Hematopoietic multipotent progenitor cell treated with erythropoietin and hydrocortisone succinate and interleukin-3 and kit ligand, for 4 days (in vitro differentiated cells): ENCODE measurements at regions not wholly inside any gene's neighbourhood (a gene's known extent, or its start where the extent isn't known, plus 50 kb on each side); places are given as distances from the start of the nearest gene placed in this dataset.
"Not testable (repeated sequence)": the region's sequence is repeated elsewhere in the genome, so short reads cannot be mapped to it uniquely, and the experiment has no call there.

Source experiments
- DNase-seq: peaks from one replicate; pipeline ENCODE4 v3.0.0-alpha.2; 2015

DNA sequence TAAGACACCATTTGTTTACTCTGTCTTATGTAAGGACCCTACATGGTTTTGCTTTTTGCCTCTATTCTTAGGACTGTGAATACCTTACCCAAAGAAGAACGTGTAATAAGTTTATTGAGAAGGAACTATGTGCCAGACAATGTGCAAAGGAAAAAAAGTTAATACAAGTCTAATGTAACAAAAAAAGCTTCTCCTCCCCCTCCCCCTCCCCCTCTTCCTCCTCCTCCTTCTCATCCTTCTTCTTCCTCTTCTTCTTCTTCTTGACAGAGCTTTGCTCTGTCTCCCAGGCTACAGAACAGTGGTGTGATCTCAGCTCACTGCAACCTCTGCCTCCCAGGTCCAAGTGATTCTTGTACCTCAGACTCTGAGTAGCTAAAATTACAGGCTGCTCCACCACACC is 50.9 kb upstream of the MITF start:
- DNase-seq = no peak

DNA sequence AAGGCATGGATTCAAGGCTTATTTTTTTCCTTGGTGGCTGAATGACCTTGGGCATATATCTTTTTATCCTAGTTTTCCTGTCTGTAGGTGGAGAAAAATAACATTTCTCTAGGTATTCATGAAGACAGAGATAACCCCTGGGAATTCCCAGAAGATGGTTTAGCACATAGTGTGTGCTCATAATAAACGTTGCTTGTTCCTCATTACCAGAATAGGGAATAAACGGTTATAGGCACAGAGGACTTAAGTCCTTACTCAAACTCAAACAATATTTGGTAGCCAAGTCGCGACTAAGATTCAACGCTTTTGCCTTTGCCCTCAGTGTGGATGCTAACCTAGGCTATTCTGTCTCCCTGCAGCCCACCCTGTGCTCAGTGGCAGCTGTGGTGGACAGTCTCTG is 51.6 kb upstream of the MITF start:
- no peak for DNase-seq

DNA sequence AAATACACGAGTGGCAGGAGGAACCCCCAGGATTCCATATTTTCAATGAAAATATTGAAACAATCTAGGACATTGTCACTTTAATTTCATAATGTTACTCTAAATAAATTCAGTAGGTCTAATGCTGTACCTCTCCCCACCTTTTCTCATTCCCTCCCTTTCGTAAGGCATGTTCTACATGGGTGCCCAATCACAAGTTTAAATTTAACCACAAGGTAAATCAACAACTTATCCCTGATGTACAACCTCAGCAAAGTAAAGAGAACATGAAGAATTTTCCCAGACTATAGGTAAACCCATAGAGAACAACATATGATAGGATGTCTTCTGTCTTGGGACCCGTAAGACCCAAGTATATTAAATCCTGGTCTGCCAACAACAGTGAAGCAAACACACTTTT is 53.2 kb upstream of the MITF start:
- DNase-seq = no peak

DNA sequence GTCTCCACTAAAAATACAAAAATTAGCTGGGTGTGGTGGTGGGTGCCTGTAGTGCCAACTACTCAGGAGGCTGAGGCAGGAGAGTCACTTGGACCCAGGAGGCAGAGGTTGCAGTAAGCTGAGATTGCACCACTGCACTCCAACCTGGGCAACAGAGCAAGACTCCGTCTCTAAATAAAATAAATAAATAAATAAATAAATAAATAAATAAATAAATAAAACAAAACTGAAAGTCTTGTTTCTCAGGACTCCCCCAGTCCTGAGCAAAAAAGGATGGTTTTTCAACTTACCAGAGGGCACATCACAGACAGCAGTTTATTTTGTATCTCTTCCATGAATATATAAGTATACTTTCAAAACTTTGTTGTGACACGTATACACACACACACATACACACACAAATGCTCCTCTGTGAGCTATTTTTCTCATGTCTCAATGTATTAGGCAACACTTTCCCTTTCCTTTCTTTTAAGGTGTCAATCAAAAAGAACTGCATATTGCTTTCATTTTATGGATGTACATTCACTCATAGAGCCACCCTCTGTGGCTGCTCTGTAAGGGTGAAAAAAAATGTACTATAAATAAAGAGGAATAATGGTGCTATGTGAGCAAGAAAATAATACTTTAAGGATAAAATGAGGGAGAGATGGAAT is 54.8 kb upstream of the MITF start:
- DNase-seq = no peak

DNA sequence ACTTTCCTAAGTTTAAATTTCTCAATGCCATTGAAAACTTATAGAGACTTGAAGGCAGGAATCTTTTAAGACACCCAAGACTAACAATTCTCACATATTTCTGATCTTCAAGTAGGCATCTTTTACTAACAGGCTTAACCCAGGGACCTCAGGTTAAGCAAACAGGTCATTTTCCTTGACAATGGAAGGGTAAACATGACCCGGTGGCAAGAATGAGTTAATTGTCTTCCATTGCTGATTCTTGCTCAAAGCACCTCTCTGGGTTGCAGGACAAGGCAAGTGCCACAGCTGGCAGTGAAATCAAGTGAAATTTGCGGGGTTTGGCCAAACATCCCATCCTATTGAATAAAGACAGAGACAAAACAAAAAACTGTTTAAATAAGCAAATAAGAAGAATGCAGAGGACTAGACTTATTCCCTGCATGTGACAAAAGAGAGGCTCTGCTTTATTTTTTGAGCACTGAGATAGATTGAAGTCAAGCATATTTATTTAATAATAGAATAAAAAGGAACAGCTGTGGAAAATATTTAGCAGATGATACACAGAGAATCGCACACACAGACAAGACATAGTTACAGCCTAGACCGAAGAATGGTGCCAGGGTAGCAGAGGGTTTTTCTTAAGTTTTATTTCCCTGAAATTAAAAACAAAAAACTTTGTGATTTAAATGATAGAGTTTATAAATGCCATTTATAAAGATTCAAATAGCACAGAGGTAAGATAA is 56.0 kb upstream of the MITF start:
- DNase-seq = no peak

DNA sequence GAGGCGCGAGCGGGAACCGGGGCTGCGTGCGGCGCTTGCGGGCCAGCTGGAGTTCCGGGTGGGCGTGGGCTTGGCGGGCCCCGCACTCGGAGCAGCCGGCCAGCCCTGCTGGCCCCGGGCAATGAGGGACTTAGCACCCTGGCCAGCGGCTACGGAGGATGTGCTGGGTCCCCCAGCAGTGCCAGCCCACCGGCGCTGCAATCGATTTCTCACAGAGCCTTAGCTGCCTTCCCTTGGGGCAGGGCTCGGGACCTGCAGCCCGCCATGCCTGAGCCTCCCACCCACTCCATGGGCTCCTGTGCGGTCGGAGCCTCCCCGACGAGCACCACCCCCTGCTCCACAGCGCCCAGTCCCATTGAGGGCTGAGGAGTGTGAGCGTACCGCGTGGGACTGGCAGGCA is 61.8 kb upstream of the MITF start:
- not testable (repeated sequence) for DNase-seq

DNA sequence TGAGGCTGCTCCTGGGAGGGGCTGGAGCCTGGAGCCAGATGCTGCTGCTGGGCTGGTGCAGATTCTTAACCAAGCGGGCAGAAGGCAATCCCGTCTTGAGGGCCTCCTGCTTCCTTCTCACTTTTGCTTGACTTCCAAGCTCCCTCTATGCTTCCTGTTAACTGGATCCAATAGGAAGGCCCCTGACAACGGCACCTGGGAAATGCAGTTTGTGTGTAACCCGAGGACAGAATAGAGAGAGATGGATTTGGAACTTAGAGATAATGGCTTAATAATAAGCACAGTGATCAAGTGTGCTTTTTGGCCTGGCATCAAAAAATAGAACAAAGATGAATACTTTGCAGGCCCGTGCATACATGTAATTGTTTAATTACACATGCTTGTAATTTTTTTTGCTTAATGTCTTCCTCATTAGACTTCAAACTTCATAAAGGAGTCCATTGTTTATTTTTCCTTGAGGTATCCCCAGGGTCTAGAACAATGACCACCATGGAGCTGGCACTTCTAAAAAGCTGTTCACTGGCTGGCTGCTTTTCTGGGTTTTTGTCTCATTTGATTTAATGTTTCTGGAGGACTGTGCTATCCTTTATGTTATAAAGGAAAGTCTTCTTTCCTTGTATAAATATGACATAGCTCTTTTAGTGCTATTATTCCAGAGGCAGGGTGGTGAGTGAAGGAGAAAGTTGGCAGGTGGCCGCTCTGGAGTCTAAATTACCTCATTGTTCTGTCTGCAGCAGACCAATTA is 63.3 kb upstream of the MITF start:
- no peak for DNase-seq

DNA sequence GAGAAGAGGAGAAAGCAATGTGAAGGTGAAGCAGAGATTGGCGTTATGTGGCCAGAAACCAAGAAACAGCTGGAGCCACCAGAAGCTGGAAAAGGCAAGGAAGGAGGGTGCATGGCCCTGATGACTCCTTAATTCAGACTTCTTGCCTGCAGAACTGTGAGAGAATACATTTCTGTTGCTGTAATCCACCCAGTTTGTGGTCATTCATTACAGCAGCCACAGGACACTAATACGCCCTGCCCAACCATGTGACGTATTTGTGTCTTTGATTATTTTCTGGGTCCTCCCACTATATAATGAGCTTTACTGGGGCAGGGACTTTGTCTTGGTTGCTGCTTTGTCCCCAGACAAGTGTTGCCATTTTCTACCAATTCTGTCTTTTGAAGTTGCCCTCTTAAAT is 64.5 kb upstream of the MITF start:
- peak; percentile 15 for DNase-seq

DNA sequence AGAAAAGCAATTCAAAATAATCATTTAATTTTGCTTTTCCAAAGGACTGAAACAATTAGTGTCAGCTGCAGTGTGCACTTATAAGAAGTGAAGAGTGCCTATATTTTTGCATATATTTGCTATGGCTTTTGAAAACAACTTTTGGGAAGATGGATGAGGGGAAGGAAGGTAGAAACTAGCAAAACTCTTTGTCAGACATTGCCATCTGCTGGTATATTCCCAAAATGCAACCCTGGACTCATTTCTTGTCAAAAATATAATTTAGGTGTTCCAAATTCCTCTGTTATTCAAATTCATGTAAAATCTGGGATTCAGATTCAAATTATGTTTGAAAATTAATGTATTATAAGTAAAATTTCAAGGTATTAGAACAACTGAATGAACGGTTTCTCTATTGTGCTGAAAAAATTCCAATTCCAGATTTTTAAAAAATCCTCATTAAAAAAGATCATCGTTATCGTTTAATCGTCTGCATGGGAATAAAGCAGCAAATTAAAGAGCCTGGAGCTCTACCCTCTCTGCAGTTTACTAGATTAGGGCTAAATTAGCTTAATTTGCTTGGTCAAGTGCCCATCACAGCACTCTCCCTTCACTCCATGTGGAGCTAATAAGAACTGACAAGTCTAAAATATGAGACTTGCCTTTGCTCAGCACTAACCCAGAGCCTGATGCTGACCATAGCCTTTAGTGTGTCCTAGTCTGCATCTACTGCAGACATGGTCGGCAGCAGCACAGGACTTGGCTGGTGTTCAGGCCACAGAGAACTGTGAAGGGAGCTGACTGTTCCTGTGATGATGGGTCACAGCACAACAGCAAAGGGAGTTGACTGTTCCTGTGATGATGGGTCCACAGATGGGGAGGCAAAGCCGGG is 67.9 kb upstream of the MITF start:
- DNase-seq = peak; percentile 76

DNA sequence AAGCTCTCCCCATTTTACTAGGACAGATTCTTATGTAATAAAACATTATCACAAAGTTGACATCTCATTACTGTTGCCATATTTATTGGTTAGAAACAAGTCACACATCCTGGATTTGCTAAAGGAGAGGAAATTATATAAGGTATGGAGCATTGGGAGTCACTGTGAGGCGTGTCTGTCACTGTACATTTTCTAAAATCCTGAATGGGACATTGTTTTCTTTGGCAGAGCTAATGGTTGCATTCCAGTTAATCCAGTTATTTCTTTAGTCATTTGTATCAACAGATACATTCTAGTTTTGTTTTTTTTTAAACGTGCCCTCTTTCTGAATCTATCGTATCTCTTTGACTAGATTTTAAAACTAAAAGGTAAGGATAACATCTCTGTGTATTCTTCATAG is 70.2 kb upstream of the MITF start:
- no peak for DNase-seq

DNA sequence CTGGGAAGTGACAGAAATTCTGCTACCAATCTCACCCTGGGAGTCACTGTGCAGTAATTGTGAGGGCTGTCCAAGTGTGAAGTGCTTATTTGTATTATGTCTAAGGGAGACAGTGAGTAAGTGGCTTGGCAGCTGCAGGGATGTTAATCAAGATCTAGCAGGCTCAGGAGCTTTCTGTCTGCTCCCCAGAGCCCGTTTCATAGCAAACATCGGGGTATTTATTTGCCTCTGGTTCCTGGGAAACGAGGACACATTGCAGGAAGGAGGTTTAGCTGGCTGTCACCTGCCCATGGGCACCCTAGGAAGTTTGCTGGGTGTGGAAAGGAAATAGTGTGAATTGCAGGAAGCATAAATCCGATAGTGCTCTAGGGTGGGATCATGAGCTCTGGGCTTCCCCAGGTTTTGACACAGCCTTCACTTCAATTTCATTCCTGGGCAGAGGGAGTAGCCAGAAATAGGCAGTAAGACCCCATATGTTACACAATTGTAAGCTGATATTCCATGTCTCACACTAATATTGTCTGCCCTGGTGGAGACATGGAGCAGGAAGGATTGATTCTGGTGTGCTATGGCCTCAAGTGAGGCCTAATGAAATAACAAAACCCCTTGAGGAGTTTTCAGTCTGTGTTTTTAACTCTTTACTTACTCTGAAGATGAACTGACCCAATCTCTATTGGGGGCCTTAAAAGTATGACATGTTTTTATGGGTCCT is 74.1 kb upstream of the MITF start:
- peak; percentile 43 for DNase-seq

DNA sequence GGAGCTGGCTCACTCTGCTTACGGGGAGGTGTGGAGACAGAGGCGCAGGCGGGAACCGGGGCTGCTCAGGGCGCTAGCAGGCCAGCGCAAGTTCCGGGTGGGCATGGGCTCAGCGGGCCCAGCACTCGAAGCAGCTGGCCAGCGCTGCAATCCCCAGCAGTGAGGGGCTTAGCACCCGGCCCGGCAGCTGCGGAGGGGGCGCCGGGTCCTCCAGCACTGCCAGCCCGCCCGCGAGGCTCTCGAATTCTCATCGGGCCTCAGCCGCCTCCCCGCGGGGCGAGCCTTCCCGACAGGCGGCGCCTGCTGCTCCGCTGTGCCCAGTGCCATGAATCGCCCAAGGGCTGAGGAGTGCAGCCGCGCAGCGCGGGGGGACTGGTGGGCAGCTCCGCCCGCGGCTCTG is 78.6 kb upstream of the MITF start:
- DNase-seq = no peak

DNA sequence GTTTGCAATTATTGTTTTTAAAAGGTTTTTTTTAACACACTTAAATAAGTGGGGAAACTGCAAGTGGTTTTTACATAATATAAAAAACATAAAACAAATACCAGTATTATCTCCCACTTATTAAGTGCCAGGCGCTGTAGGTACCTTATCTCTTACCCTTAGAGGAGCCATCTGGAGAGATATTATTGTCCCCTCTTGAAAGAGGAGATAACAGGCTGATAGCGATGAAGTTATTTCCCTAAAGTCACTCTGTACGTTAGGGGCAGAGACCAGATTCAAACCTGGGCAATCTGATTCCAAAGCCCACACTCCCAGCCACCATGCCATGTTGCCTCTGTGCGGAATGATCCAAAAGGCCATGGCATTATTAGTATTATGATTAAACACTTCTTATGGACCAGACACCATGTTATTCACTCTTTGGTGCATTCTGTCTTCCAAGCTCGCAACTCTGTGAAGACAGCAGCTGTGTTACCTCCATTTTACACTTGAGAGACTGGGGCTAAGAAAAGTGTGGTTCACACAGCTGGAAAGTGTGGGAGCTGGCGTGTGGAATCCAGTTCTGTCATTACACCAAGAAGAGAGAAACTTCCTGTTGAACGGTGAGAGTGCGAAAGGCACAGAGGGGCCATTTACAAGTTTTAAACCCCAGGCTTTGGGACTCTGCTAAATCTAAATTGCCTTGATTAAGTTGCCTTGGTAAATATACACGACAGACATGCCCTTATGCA is 79.9 kb upstream of the MITF start:
- DNase-seq = peak; percentile 58

DNA sequence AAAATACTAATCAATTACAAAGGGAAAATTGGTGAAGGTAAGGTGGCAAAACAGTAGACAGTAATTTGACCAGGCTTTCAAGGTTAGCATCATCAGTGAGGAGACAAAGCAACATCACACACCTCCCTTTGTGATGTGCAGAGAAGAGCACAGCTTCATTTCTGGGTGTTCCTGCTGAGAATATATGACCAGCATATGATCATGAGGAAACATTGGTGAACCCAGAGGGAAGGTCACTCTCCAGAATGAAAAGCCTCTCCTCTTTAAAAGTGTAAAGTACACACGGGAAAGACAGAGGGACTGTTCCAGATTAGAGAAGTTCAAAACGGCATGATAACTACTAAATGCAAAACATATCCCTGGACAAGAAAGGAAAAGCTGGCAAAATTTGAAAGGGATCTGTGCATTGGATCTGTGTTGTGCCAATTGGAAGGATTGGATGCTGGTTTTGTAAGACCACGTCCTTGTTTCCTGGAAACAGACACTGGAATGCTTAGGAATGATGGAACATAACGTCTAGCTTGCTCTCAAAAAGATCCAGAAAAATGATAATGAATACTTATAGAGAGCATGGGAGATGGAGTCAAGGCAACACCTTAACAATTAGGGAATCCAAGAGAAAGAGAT is 80.6 kb upstream of the MITF start:
- DNase-seq = no peak

DNA sequence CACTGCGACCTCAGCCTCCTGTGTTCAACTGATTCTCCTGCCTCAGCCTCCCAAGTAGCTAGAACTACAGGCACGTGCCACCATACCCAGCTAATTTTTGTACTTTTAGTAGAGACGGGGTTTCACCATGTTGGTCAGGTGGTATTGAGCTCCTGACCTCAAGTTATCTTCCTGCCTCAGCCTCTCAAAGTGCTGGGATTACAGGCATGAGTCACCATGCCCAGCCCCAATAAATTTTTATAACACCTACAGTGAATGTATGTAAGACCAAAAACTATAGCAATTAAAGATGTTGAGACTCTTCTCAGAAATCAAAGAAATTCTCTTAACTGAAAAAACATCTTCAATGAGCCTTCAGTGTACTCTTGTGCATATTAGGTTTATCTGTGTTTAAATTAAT is 82.2 kb upstream of the MITF start:
- DNase-seq = not testable (repeated sequence)

DNA sequence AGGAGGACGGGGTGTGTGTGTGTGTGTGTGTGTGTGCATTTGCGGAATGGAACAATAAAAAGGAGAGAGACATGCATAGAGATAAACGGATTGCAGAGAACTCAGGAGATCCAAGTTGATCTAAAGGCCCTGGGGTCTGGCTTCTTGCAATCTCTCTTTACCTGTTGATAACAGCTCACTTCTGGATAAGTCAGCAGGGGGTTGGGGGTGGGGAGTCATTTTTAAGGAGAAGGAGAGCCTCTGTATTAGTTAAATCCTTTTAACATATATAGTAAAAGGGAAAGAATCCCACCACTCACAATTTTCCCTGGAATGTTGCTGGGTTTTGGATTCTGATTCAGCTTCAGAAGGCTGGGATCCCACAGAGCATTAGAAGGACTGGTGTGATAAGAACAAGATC is 87.5 kb upstream of the MITF start:
- DNase-seq = no peak

DNA sequence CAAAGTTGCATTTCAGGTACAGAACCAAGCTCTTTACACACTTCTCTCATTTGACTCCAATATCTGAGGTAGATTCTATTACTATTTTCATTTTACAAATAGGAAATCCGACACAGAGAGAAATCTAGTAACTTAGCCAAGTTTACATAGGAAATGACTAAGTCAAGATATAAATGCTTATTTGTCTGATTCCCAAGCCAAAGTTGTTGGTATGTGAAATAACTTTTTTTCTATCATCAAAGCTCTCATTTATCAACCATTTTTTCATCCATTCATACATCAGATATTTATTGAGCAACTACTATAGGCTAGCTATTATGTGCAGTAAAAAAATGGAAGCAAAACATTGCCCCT is 89.2 kb upstream of the MITF start:
- no peak for DNase-seq

DNA sequence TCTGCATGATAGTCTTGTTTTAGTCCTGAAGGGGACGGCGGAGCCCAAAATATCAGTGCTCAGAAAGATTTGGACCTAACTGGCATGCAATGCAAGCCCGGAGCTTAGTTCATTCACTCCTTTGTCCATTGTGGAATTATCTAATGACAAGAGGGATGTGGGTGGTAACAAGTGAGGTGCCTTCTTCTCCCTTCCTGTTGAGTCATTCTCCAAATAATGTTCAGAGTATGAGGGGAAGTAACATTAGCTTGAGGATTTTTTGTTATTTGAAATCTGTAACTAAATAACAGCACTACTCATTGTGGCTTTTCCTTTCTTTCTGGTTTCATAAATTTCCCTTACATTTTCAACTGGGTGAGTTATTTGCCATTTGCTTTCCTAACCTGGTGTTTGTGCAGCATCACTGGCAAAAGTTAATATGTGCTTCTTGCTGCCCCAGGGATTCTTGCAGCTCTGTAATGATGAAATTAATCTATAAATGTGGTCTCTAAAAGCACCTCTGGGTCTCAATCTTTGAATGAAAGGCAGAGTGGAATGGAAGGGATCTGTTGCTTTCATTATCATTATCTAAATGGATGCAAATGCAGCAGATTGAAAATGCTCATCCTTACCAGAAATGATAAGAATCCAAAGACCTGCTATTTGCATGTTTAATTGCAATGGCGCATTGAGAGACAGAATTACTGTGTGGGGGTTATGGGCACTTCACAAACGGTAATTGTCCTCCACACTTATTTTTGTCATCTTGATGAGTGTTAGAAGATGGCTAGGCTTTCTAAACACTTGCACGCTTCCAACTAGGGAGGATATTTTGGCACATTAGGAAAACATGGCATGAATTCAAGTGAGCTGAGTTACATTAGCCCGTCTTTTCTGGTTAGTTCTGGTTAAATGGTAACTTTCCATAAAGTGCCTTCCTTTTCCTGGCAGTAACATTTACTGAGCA is 89.9 kb upstream of the MITF start:
- DNase-seq = no peak

DNA sequence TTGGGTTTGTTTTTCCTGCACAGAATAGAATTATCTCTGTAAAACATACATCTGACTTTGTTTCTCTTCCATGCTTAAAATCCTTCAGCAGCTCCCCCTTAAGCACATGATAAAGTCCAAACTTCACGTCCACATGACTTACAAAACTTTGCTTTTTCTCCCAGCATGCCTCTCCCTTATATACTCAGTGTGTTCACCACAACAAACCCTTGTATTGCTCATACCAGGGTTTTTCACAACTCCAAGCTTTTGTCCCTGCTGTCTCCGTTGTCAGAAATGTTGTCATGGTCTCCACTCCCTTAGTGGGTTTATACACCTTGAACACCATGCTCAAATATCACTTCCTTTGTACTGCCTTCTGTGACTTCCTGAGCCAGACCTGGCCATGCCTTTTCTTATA is 91.1 kb upstream of the MITF start:
- DNase-seq = no peak

DNA sequence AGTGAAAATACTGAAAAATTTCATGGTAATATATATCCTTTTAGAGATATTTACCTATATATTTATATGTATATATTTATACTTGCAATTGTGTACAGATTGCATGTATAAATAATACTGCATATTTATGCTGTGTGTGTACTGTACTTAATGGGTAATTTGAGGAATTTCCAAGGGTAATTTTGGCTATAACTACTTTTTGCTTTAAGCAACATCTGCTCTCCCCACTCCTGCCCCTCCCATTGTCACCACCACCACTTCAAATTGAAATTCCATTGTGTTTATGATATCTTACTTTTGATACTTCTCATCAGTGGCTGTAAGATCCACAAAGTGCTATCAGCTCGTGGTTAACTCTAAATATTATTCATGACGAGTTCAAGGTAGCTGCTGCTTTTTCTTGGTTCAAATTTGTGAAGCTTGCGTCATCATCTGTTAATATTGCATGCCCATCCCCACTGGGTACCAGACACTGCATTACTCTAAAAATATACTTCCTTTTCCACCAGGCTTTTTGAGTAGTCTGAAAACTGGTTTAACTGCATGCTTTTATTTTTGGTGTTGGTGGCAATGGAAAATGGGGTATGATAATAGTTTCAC is 91.7 kb upstream of the MITF start:
- peak; percentile 37 for DNase-seq
